SH-SY5Y (cell line): ENCODE measurements at regions not wholly inside any gene's neighbourhood (a gene's known extent, or its start where the extent isn't known, plus 50 kb on each side); places are given as distances from the start of the nearest gene placed in this dataset.

Experiments
- GATA2 ChIP-seq: IDR thresholded peaks from 2 replicates; pipeline ENCODE4 v1.6.1; 2011; ENCODE audit warnings: mild to moderate bottlenecking, low read depth, low read length
- GATA3 ChIP-seq: IDR thresholded peaks from 2 replicates; pipeline ENCODE4 v1.6.1; 2011; ENCODE audit warnings: low read depth, mild to moderate bottlenecking, low read length, moderate library complexity

- TF ChIP-seq GATA2 (no peak), GATA3 (no peak)
These were observed 308.5 kb upstream of the POU3F2 start for GRCh38 chr6:98525860-98526259.
